ENCODE measurements at regions not wholly inside any gene's neighbourhood (a gene's known extent, or its start where the extent isn't known, plus 50 kb on each side); places are given as distances from the start of the nearest gene placed in this dataset.

DNA sequence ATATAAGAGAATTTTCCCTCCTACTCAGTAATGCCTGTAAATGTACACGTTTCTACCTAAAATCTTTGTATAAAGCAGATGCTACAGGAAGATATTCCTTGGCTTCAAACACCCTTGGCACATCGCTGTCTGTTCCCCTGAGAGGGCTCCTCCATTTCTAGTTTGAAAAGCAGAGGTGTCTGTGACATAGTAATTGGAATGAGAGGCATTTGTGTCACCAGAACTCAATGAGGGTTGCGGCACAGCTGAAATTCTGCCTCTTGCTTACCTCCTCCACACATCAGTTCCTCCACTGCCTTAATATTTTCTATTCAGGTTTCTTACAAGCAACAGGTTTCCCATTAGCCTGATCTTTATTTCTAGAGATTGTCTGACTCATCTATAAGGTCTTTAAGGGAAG, 359.9 kb upstream of the DCC start:
- H3K4me2 ChIP-seq (ENCODE audit: low read depth, low read length) = no peak overlapping the region
- no peak for DNase-seq
- H3K36me3 ChIP-seq (replicated peaks; ENCODE audit: insufficient read depth, low read length) = no peaks in the 10 kb centered on the region
- no peaks in the 10 kb centered on the region for H3K4me1 ChIP-seq (ENCODE audit: low read length)
- no peak for TF ChIP-seq EZH2 (optimal IDR thresholded peaks at IDR 0.05; ENCODE audit: low read depth, low read length)
- TF ChIP-seq, protein P1, sequence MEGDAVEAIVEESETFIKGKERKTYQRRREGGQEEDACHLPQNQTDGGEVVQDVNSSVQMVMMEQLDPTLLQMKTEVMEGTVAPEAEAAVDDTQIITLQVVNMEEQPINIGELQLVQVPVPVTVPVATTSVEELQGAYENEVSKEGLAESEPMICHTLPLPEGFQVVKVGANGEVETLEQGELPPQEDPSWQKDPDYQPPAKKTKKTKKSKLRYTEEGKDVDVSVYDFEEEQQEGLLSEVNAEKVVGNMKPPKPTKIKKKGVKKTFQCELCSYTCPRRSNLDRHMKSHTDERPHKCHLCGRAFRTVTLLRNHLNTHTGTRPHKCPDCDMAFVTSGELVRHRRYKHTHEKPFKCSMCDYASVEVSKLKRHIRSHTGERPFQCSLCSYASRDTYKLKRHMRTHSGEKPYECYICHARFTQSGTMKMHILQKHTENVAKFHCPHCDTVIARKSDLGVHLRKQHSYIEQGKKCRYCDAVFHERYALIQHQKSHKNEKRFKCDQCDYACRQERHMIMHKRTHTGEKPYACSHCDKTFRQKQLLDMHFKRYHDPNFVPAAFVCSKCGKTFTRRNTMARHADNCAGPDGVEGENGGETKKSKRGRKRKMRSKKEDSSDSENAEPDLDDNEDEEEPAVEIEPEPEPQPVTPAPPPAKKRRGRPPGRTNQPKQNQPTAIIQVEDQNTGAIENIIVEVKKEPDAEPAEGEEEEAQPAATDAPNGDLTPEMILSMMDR (IDR thresholded peaks at IDR 0.05; ENCODE audit: low read length) = no peak
- TF ChIP-seq EZH2phosphoT487 (IDR thresholded peaks at IDR 0.05; ENCODE audit: low read length) = no peak
- no peaks in the 10 kb centered on the region for H3K79me2 ChIP-seq (ENCODE audit: low read length)
- no peak overlapping the region for H2AFZ ChIP-seq (ENCODE audit: low read length)
- no peaks in the 10 kb centered on the region for H3K9me2 ChIP-seq (replicated peaks; ENCODE audit: insufficient read depth, low read length)
- no peaks in the 10 kb centered on the region for H3K27me3 ChIP-seq (replicated peaks; ENCODE audit: insufficient read depth, low read length)
- H3K4me3 ChIP-seq (ENCODE audit: low read length) = no peak overlapping the region
- H4K20me1 ChIP-seq (ENCODE audit: insufficient read depth, low read length) = no peaks in the 10 kb centered on the region
- H3F3A ChIP-seq (ENCODE audit: insufficient read depth, low read length) = no peaks in the 10 kb centered on the region
- no peak overlapping the region for H3K27ac ChIP-seq (ENCODE audit: low read length)
- no peak overlapping the region for H3K9ac ChIP-seq (ENCODE audit: low read length)
- no peaks in the 10 kb centered on the region for H3K9me3 ChIP-seq (replicated peaks; ENCODE audit: insufficient read depth, low read length)

DNA sequence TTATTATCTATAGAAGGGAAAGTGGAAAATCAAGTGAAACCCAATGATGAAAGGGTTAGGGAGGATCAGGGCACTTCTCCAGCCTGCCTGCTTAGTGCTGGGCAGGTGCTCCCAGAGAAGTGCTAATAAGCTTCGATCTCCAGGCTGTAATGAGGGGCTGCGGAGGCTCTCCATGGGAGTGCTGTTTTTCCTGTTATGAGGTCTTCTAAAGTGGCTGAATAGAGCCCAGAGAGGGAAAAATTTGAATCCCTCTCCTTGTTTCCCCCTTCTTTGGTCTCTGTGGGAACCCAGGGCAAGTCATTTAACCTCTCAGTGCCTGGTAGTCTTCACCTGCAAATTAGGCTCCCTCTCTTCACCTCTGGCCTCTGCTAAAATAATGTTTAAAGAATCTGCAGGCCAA, 351.7 kb upstream of the DCC start:
- Histone ChIP-seq H3K4me3 (ENCODE audit: low read length) (no peak overlapping the region), H3K36me3 (replicated peaks; ENCODE audit: insufficient read depth, low read length) (no peaks in the 10 kb centered on the region), H4K20me1 (ENCODE audit: insufficient read depth, low read length) (no peaks in the 10 kb centered on the region), H3F3A (ENCODE audit: insufficient read depth, low read length) (no peaks in the 10 kb centered on the region), H3K4me1 (ENCODE audit: low read length) (no peaks in the 10 kb centered on the region), H3K79me2 (ENCODE audit: low read length) (no peaks in the 10 kb centered on the region), H3K9ac (ENCODE audit: low read length) (no peak overlapping the region), H3K4me2 (ENCODE audit: low read depth, low read length) (no peak overlapping the region), H3K27ac (ENCODE audit: low read length) (no peak overlapping the region), H3K27me3 (replicated peaks; ENCODE audit: insufficient read depth, low read length) (no peaks in the 10 kb centered on the region), H2AFZ (ENCODE audit: low read length) (no peak overlapping the region), H3K9me3 (replicated peaks; ENCODE audit: insufficient read depth, low read length) (no peaks in the 10 kb centered on the region), H3K9me2 (replicated peaks; ENCODE audit: insufficient read depth, low read length) (no peaks in the 10 kb centered on the region)
- no peak for DNase-seq
- TF ChIP-seq EZH2phosphoT487 (IDR thresholded peaks at IDR 0.05; ENCODE audit: low read length) (no peak), EZH2 (optimal IDR thresholded peaks at IDR 0.05; ENCODE audit: low read depth, low read length) (no peak)
- TF ChIP-seq, protein P1 (IDR thresholded peaks at IDR 0.05; ENCODE audit: low read length) = no peak

DNA sequence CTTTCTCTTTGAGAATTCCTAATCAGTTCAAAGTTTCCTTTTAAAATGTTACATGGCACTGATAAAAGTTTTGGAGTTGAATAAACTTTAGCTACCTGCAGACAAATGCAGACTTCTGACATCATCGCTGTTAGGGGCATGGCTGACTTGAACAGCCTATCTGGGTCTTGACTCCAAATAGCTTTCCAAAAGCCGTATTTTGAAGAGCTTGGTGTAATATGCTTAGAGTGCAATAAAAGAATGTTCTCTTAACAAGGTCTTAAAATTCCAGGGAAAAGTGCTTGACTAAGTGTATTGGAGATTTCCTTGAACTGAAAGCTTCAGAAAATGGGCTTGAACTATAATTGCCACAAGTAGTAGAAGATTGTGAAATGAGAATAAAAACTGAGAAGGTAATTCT, 342.9 kb upstream of the DCC start:
- Histone ChIP-seq H3K4me3 (ENCODE audit: low read length) (no peak overlapping the region), H3K4me2 (ENCODE audit: low read depth, low read length) (no peak overlapping the region), H3K9me3 (replicated peaks; ENCODE audit: insufficient read depth, low read length) (no peaks in the 10 kb centered on the region), H3K27me3 (replicated peaks; ENCODE audit: insufficient read depth, low read length) (no peaks in the 10 kb centered on the region), H3K27ac (ENCODE audit: low read length) (no peak overlapping the region), H3K79me2 (ENCODE audit: low read length) (no peaks in the 10 kb centered on the region), H3K4me1 (ENCODE audit: low read length) (no peaks in the 10 kb centered on the region), H4K20me1 (ENCODE audit: insufficient read depth, low read length) (no peaks in the 10 kb centered on the region), H2AFZ (ENCODE audit: low read length) (no peak overlapping the region), H3K9ac (ENCODE audit: low read length) (no peak overlapping the region), H3F3A (ENCODE audit: insufficient read depth, low read length) (no peaks in the 10 kb centered on the region), H3K36me3 (replicated peaks; ENCODE audit: insufficient read depth, low read length) (no peaks in the 10 kb centered on the region), H3K9me2 (replicated peaks; ENCODE audit: insufficient read depth, low read length) (no peaks in the 10 kb centered on the region)
- TF ChIP-seq, protein P1 (IDR thresholded peaks at IDR 0.05; ENCODE audit: low read length) = no peak
- TF ChIP-seq EZH2 (optimal IDR thresholded peaks at IDR 0.05; ENCODE audit: low read depth, low read length) (no peak), EZH2phosphoT487 (IDR thresholded peaks at IDR 0.05; ENCODE audit: low read length) (no peak)
- no peak for DNase-seq
